NCI-H2029 (cell line): ENCODE measurements at regions not wholly inside any gene's neighbourhood (a gene's known extent, or its start where the extent isn't known, plus 50 kb on each side); places are given as distances from the start of the nearest gene placed in this dataset.
"Not testable (repeated sequence)": the region's sequence is repeated elsewhere in the genome, so short reads cannot be mapped to it uniquely, and the experiment has no call there.

ENCODE experiments used
- DNase-seq: peaks from one replicate; lab custom pipeline; 2025; lab: John Stamatoyannopoulos, UW

GRCh38 chr4:106869551-106869950 is 166.6 kb downstream of the DKK2 start:
- no peak for DNase-seq

DNA sequence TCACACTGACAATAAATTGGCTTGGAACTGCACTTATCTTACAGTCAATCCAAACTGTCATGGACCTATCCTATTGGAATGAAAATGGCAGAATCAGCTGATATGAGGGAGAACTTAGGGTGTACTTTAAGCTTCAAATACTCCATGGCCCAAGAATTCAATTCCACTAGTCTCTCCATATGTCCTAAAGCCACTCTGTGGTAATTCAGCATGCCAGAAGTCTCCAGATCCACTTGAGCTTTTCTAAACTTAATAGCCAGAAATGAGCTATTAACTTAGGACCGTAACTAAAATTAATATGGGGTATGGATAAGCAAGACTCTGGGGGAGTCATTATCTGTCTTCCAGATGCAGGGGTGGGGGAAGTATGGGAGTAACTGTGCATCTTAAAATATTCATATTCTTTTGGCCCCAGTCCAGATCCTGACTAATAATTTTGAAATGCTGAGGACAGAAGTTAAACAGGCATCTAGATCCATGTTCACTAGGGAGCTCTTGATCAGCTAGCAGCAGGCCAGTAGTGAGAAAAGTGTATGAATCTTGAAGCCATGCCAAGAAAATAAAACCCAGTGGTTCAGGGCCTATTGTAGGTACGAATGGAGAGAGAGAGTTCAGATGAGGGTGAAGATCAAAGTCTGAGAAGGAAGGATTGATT is 167.6 kb downstream of the DKK2 start:
- no peak for DNase-seq

DNA sequence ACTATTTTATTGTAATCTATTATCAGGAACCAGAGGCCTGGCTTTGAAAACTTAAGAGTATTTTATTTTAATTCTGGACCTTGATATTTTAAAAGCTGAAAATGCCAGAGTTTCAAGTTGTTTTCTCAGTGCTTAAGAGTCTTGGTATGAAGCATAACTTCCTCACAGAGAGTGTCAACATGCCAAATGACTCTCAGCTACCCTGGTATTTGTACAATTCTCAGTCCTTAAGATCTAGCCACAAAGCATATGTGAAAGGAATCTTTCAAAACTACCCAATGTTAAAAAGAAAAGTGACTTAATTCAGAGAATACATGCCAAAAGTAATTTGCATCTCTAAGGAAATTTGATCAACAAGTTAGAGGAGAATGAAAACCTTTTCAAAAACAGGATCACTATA is 171.9 kb downstream of the DKK2 start:
- no peak for DNase-seq

DNA sequence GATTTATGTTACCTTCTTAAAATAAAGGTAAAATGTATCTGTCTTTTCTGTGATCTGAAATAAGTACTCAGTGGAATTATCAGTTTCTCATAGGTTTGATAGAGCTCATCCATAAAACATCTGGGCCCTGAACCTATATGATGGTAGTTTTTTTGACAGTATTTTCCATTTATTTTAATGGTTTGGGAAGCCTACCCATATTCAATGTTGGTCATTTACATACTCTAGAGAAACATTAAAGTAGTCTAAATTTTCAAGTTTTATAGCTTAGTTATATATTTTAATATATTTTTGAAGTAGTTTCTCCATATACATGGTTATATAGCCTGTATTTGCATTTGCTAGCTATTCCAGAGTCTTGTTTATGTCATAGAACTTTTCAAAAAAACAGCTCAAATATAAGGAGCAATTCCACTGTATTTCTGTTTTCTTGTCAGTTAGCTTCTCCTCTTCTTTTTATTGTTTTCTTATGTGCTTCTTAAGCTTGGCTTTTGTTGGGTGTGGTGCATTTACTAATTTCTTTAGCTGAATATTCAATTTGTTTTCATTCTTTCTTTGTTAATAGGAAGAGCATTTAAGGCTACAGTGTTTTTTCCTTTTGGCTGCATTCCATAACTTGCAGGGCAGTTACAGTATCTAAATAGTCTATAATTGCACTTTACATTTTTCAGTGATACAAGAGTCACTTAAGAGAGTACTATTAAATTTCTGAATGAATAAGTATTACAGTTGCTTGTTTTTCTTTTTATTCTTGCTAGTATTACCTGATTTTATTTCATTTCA is 181.4 kb downstream of the DKK2 start:
- no peak for DNase-seq

GRCh38 chr4:106852426-106852825 is 183.7 kb downstream of the DKK2 start:
- DNase-seq: no peak

GRCh38 chr4:106851726-106852125 is 184.4 kb downstream of the DKK2 start:
- DNase-seq: no peak

- DNase-seq: no peak
These were observed 185.4 kb downstream of the DKK2 start for GRCh38 chr4:106850691-106851090.

- DNase-seq: no peak
These were observed 200.2 kb downstream of the DKK2 start for GRCh38 chr4:106835919-106836318.

DNA sequence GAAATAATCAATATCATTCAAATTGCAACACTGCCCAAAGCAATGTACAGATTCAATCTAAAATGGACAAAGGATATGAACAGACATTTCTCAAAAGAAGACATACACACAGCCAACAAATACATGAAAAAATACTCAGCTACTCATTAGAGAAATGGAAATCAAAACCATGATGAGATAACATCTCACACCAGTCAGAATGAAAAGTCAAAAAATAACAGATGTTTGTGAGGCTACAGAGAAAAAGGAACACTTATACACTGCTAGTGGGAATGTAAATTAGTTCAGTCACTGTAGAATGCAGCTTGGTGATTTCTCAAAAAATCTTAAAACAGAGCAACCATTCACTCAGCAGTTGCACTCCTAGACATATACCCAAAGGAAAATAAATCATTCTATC is 205.2 kb downstream of the DKK2 start:
- DNase-seq: no peak

- no peak for DNase-seq
These were observed 217.3 kb downstream of the DKK2 start for GRCh38 chr4:106818764-106819163.

- DNase-seq: no peak
These were observed 219.6 kb downstream of the DKK2 start for GRCh38 chr4:106816496-106816895.

DNA sequence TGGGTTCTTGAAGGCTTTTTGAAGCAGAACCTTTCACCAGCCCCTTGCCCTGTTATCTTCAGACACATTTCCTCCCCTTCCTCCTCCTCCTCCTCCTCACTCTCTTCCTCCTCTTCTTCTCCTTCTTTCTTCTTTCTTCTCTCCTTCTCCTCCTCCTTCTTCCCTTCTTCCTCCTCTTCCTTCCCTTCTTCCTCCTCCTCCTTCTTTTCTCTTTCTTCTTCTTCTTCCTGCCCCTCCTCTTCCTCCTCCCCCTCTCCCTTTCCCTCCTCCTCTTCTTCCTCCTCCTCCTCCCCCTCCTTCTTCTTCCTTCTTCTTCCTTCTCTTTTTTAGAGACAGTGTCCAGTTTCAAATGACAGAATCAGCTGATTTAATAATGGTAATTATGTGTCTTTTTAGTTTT is 226.0 kb downstream of the DKK2 start:
- no peak for DNase-seq

GRCh38 chr4:106809076-106809475 is 227.0 kb downstream of the DKK2 start:
- no peak for DNase-seq

GRCh38 chr4:106806158-106806797 is 229.8 kb downstream of the DKK2 start:
- DNase-seq: no peak

DNA sequence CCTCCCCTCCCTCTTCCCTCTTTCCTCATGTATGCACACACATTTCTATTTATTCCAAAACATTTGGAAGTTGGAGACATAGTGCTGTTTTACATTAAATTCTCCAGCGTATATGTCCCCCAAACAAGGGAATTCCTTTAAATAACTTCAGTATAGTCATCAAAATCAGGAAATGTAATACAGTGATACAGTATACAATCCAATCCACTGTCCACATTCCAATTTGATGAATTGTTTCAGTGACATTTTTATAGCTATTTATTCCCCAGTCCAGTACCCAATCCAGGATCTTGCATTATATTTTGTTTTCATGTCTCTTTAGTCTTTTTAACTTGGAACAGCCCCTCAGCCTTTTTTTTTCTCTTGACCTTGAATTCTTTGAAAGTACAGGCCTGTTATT is 233.0 kb downstream of the DKK2 start:
- DNase-seq: no peak

DNA sequence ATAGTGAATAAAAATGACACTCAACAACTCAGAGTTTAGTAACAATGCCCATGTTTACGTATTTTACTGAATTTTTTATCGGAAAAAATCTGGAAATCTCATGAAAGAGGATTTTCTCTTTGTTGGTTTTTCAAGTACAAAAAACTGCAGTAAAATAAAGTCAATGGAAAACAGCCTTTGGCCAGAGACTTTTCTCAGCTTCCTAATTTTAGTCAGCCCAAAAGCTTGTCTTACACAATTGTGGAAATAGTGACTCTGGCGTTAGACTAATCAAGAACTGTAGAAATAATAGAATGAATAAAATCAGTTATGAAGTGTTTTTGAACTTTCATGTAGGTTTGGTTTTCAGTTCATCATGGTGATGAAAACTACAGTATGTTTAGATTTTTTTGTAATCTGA is 234.7 kb downstream of the DKK2 start:
- DNase-seq: no peak

GRCh38 chr4:106796876-106797275 is 239.2 kb downstream of the DKK2 start:
- DNase-seq: no peak

DNA sequence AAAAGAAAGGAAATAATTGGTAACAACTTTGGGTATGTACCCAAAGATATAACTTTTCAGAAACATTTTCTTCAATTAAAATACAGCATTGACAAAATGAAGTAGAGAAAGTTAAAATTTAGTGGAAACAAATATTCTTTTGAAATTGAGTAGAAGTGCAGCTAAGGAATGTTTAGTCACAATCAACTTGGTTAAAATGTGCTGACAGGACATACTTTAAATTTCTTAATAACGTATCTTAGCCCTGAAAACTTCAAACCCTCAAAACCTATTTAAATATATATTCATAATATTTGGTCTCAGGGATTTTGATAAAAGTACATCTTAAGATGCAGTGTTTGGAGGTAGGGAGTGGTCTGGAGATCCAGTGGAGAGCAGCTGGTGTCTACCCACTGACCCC is 240.8 kb downstream of the DKK2 start:
- no peak for DNase-seq

DNA sequence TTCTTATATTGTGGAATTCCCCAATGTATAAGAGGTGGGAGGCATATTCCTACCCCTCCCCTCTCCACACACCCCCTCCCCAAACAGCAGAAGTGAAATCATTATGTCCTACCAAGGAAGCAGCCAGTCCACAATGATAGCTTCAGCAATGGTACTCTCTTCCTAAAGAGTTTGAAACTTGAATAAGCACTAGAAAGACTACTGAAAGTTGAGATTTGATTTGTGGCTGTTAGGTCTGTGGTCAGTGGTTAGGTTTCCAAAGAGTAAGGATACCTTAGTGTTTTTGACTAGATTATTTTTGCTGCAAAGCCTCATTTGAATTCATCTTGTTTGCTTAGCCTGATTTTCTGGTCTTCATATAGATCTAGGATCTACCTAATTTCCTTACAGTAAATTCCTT is 242.2 kb downstream of the DKK2 start:
- no peak for DNase-seq

DNA sequence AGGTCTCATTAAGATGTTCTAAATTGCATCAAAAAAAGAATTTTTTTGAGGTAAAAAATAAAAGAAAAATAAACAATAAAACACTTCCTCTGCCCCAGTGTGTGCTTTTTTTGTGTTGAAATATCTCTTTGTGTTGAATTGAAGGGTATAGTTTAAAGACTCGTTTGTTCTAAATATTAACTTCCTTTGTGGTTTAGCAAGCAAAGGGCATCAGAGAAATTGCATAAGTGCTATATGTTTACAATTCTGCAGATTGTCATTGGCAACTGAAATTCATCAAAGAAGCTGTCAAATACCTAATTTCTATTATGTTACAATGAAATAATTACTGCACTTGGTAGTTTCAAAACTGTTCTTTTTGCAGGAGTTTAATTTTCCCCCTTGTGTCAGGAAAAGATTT is 260.5 kb downstream of the DKK2 start:
- no peak for DNase-seq

DNA sequence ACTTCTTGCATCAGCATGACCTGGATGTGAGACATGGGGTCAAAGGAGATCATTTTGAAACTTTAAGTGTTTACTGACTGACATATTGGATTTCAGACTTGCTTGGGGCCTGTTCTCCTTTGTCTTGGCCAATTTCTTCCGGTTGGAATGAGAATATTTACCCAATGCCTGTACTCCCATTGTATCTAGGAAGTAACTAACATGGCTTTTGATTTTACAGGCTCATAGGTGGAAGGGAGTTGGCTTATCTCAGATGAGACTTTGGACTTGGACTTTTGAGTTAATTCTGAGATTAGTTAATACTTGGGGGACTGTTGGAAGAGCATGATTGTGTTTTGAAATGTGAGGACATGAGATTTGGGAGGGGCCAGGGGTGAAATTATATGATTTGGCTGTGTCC is 262.1 kb downstream of the DKK2 start:
- DNase-seq: not testable (repeated sequence)

GRCh38 chr4:106773076-106773905 is 262.8 kb downstream of the DKK2 start:
- DNase-seq: no peak
